ENCODE measurements at regions not wholly inside any gene's neighbourhood (a gene's known extent, or its start where the extent isn't known, plus 50 kb on each side); places are given as distances from the start of the nearest gene placed in this dataset.

GRCh38 chr10:71131096-71131495 is 81.3 kb upstream of the UNC5B start:
- Histone ChIP-seq H3K27me3 (replicated peaks; ENCODE audit: insufficient read depth) (no peaks in the 10 kb centered on the region), H3K9me3 (no peaks in the 10 kb centered on the region), H3K4me1 (ENCODE audit: control insufficient read depth in 1 of 2, low read depth in 2 of 2) (peaks cover 3 to 20% of the 10 kb centered on the region in 2 donors), H3K27ac (no peak overlapping the region), H3K36me3 (no peaks in the 10 kb centered on the region), H3K4me3 (no peak overlapping the region)
- no peak for TF ChIP-seq CTCF (IDR thresholded peaks at IDR 0.05)
- DNase-seq (ENCODE audit: low spot score) (no peak), ATAC-seq (ENCODE audit: insufficient number of reproducible peaks, low FRiP score, low read depth) (no peak)

- no peaks in the 10 kb centered on the region for H3K9me3 ChIP-seq
- TF ChIP-seq CTCF (IDR thresholded peaks at IDR 0.05) = no peak
- H3K27me3 ChIP-seq (replicated peaks; ENCODE audit: insufficient read depth) = no peaks in the 10 kb centered on the region
- H3K36me3 ChIP-seq = no peaks in the 10 kb centered on the region
- no peak overlapping the region for H3K4me3 ChIP-seq
- DNase-seq (ENCODE audit: low spot score) = no peak
- H3K4me1 ChIP-seq (ENCODE audit: control insufficient read depth in 1 of 2, low read depth in 2 of 2) = peaks cover 3 to 20% of the 10 kb centered on the region in 2 donors
- no peak overlapping the region for H3K27ac ChIP-seq
- ATAC-seq (ENCODE audit: insufficient number of reproducible peaks, low FRiP score, low read depth) = no peak
These were observed 80.8 kb upstream of the UNC5B start for GRCh38 chr10:71131508-71132088.

GRCh38 chr10:71132321-71132810 is 80.0 kb upstream of the UNC5B start:
- H3K27ac ChIP-seq = no peak overlapping the region
- TF ChIP-seq CTCF (IDR thresholded peaks at IDR 0.05) = no peak
- H3K4me3 ChIP-seq = no peak overlapping the region
- no peaks in the 10 kb centered on the region for H3K9me3 ChIP-seq
- DNase-seq (ENCODE audit: low spot score) (no peak), ATAC-seq (ENCODE audit: insufficient number of reproducible peaks, low FRiP score, low read depth) (no peak)
- H3K36me3 ChIP-seq = no peaks in the 10 kb centered on the region
- peaks cover 3 to 20% of the 10 kb centered on the region in 2 donors for H3K4me1 ChIP-seq (ENCODE audit: control insufficient read depth in 1 of 2, low read depth in 2 of 2)
- H3K27me3 ChIP-seq (replicated peaks; ENCODE audit: insufficient read depth) = no peaks in the 10 kb centered on the region

GRCh38 chr10:71133710-71134686 is 78.4 kb upstream of the UNC5B start:
- DNase-seq (ENCODE audit: low spot score) (no peak), ATAC-seq (ENCODE audit: insufficient number of reproducible peaks, low FRiP score, low read depth) (no peak)
- no peak overlapping the region for H3K27ac ChIP-seq
- TF ChIP-seq CTCF (IDR thresholded peaks at IDR 0.05) = no peak
- H3K4me3 ChIP-seq = no peak overlapping the region
- H3K27me3 ChIP-seq (replicated peaks; ENCODE audit: insufficient read depth) = no peaks in the 10 kb centered on the region
- no peaks in the 10 kb centered on the region for H3K9me3 ChIP-seq
- H3K36me3 ChIP-seq = no peaks in the 10 kb centered on the region
- H3K4me1 ChIP-seq (ENCODE audit: control insufficient read depth in 1 of 2, low read depth in 2 of 2) = peaks cover 3 to 33% of the 10 kb centered on the region in 2 donors

GRCh38 chr10:71134732-71135211 is 77.6 kb upstream of the UNC5B start:
- Histone ChIP-seq H3K4me1 (ENCODE audit: control insufficient read depth in 1 of 2, low read depth in 2 of 2) (peaks cover 3 to 33% of the 10 kb centered on the region in 2 donors), H3K9me3 (no peaks in the 10 kb centered on the region), H3K27ac (no peak overlapping the region), H3K4me3 (no peak overlapping the region), H3K36me3 (no peaks in the 10 kb centered on the region), H3K27me3 (replicated peaks; ENCODE audit: insufficient read depth) (no peaks in the 10 kb centered on the region)
- no peak for TF ChIP-seq CTCF (IDR thresholded peaks at IDR 0.05)
- ATAC-seq (ENCODE audit: insufficient number of reproducible peaks, low FRiP score, low read depth) (no peak), DNase-seq (ENCODE audit: low spot score) (no peak)

Data from thoracic aorta (tissue), 2 donors.